GM12872 (cell line): ENCODE measurements at regions not wholly inside any gene's neighbourhood (a gene's known extent, or its start where the extent isn't known, plus 50 kb on each side); places are given as distances from the start of the nearest gene placed in this dataset.

ENCODE experiments used
- CTCF ChIP-seq: IDR thresholded peaks from 3 replicates; pipeline ENCODE4 v1.5.1; 2011; ENCODE audit warnings: low read depth, mild to moderate bottlenecking, low read length, moderate library complexity; ENCODE audit not compliant: insufficient read depth

GRCh38 chr12:132404951-132405741, 75.8 kb upstream of the GALNT9 start:
- TF ChIP-seq CTCF: no peak

GRCh38 chr12:132404435-132404855, 75.1 kb upstream of the GALNT9 start:
- no peak for TF ChIP-seq CTCF

- TF ChIP-seq CTCF: no peak
Measured at GRCh38 chr12:132403636-132404434, 74.4 kb upstream of the GALNT9 start.

- no peak for TF ChIP-seq CTCF
Measured at GRCh38 chr12:132402831-132403416, 73.5 kb upstream of the GALNT9 start.

- TF ChIP-seq CTCF: no peak
Measured at GRCh38 chr12:132401982-132402381, 72.6 kb upstream of the GALNT9 start.

- no peak for TF ChIP-seq CTCF
Measured at GRCh38 chr12:132400011-132400641, 70.7 kb upstream of the GALNT9 start.
